Smooth muscle cell (in vitro differentiated cells): ENCODE measurements at regions not wholly inside any gene's neighbourhood (a gene's known extent, or its start where the extent isn't known, plus 50 kb on each side); places are given as distances from the start of the nearest gene placed in this dataset.

ENCODE experiments used
- DNase-seq: peaks from one replicate; lab custom pipeline; 2025; ENCODE audit not compliant: unreplicated experiment; lab: John Stamatoyannopoulos, UW
- H2AFZ ChIP-seq: fragments of 200-600 bp; sonication (generic); 2 replicates; pipeline ENCODE4 v1.6.0; 2016; ENCODE audit warnings: antibody characterized with exemption, low read depth, mild to moderate bottlenecking
- H3F3A ChIP-seq: fragments of 200-600 bp; sonication (generic); 2 replicates; pipeline ENCODE4 v1.6.0; 2017; ENCODE audit warnings: antibody characterized with exemption, low read depth
- H3K27ac ChIP-seq: fragments of 200-600 bp; sonication (generic); 2 replicates; pipeline ENCODE4 v1.5.1; 2016; ENCODE audit warnings: low read depth, mild to moderate bottlenecking
- H3K27me3 ChIP-seq: fragments of 200-600 bp; sonication (generic); 2 replicates; pipeline ENCODE4 v1.6.1; 2016; ENCODE audit warnings: low read depth, mild to moderate bottlenecking
- H3K36me3 ChIP-seq: fragments of 200-600 bp; sonication (generic); 2 replicates; pipeline ENCODE4 v1.5.1; 2016; ENCODE audit warnings: low read depth
- H3K4me1 ChIP-seq: fragments of 200-600 bp; sonication (generic); 2 replicates; pipeline ENCODE4 v1.5.1; 2016; ENCODE audit warnings: low read depth
- H3K4me2 ChIP-seq: fragments of 200-600 bp; sonication (generic); 2 replicates; pipeline ENCODE4 v1.6.0; 2016; ENCODE audit warnings: mild to moderate bottlenecking
- H3K4me3 ChIP-seq: fragments of 200-600 bp; sonication (generic); 2 replicates; pipeline ENCODE4 v1.5.1; 2016; ENCODE audit warnings: mild to moderate bottlenecking
- H3K79me2 ChIP-seq: fragments of 200-600 bp; sonication (generic); 2 replicates; pipeline ENCODE4 v1.6.0; 2016; ENCODE audit warnings: low read depth, mild to moderate bottlenecking
- H3K9ac ChIP-seq: fragments of 200-600 bp; sonication (generic); 2 replicates; pipeline ENCODE4 v1.6.0; 2016; ENCODE audit warnings: low read depth
- H3K9me3 ChIP-seq: fragments of 200-600 bp; sonication (generic); replicated peaks from 2 replicates; pipeline ENCODE4 v1.5.1; 2016; ENCODE audit warnings: low read depth
- H4K20me1 ChIP-seq: fragments of 200-600 bp; sonication (generic); 2 replicates; pipeline ENCODE4 v1.6.0; 2016; ENCODE audit warnings: low read depth
- CTCF ChIP-seq: fragments of 200-600 bp; sonication (generic); IDR thresholded peaks from 2 replicates; pipeline ENCODE4 v1.5.1; 2017; ENCODE audit warnings: borderline replicate concordance, mild to moderate bottlenecking, antibody characterized with exemption; ENCODE audit not compliant: insufficient read depth, poor library complexity, severe bottlenecking
- WGBS: methylation state at CpG from one replicate; pipeline ENCODE4 v1.1.7; 2016; ENCODE audit warnings: low lambda C conversion rate; 5-methylcytosine and 5-hydroxymethylcytosine counted together

- no peaks in the 10 kb centered on the region for H3K9me3 ChIP-seq
- no peaks in the 10 kb centered on the region for H3K36me3 ChIP-seq
- no peak overlapping the region for H3K27ac ChIP-seq
- 94% methylated on average over 5 of the region's 5 CpGs for WGBS
- H3K4me2 ChIP-seq, result no peak overlapping the region
- no peak overlapping the region for H3K9ac ChIP-seq
- no peaks in the 10 kb centered on the region for H4K20me1 ChIP-seq
- no peaks in the 10 kb centered on the region for H3K79me2 ChIP-seq
- no peak for TF ChIP-seq CTCF
- H3F3A ChIP-seq, result no peaks in the 10 kb centered on the region
- DNase-seq, result no peak
- H3K27me3 ChIP-seq, result no peaks in the 10 kb centered on the region
- H2AFZ ChIP-seq, result no peak overlapping the region
- no peak overlapping the region for H3K4me3 ChIP-seq
- H3K4me1 ChIP-seq, result peaks cover 1% of the 10 kb centered on the region
Observed at GRCh38 chr22:27523711-27524110, 277.8 kb downstream of the MN1 start.

- Histone ChIP-seq H3K4me2 (no peak overlapping the region), H3K4me1 (no peaks in the 10 kb centered on the region), H2AFZ (no peak overlapping the region), H3K36me3 (no peaks in the 10 kb centered on the region), H3K9ac (no peak overlapping the region), H3K79me2 (no peaks in the 10 kb centered on the region), H3K4me3 (no peak overlapping the region), H3F3A (no peaks in the 10 kb centered on the region), H3K9me3 (no peaks in the 10 kb centered on the region), H3K27ac (no peak overlapping the region), H3K27me3 (no peaks in the 10 kb centered on the region), H4K20me1 (no peaks in the 10 kb centered on the region)
- 96% methylated on average over 2 of the region's 2 CpGs for WGBS
- TF ChIP-seq CTCF, result no peak
- no peak for DNase-seq
Observed at GRCh38 chr22:27525711-27526110, 275.8 kb downstream of the MN1 start.

- Histone ChIP-seq H2AFZ (no peak overlapping the region), H3K4me2 (no peak overlapping the region), H3K36me3 (no peaks in the 10 kb centered on the region), H3K9me3 (no peaks in the 10 kb centered on the region), H3K4me1 (no peaks in the 10 kb centered on the region), H4K20me1 (no peaks in the 10 kb centered on the region), H3K27me3 (no peaks in the 10 kb centered on the region), H3F3A (no peaks in the 10 kb centered on the region), H3K79me2 (no peaks in the 10 kb centered on the region), H3K27ac (no peak overlapping the region), H3K9ac (no peak overlapping the region), H3K4me3 (no peak overlapping the region)
- no peak for TF ChIP-seq CTCF
- no peak for DNase-seq
- WGBS, result 80% methylated on average over 5 of the region's 10 CpGs
Observed at GRCh38 chr22:27526901-27527300, 274.7 kb downstream of the MN1 start.

- H3K9me3 ChIP-seq, result no peaks in the 10 kb centered on the region
- no peaks in the 10 kb centered on the region for H3K79me2 ChIP-seq
- no peak overlapping the region for H2AFZ ChIP-seq
- no peak for TF ChIP-seq CTCF
- no peak overlapping the region for H3K4me2 ChIP-seq
- no peaks in the 10 kb centered on the region for H3K36me3 ChIP-seq
- WGBS, result 62% methylated on average over 8 of the region's 8 CpGs
- no peak overlapping the region for H3K4me3 ChIP-seq
- H3K4me1 ChIP-seq, result no peaks in the 10 kb centered on the region
- H4K20me1 ChIP-seq, result no peaks in the 10 kb centered on the region
- H3F3A ChIP-seq, result peaks cover 4% of the 10 kb centered on the region
- H3K9ac ChIP-seq, result no peak overlapping the region
- H3K27ac ChIP-seq, result no peak overlapping the region
- no peaks in the 10 kb centered on the region for H3K27me3 ChIP-seq
- no peak for DNase-seq
Observed at GRCh38 chr22:27531782-27532530, 269.6 kb downstream of the MN1 start.
